GM12891 (cell line): ENCODE measurements at regions not wholly inside any gene's neighbourhood (a gene's known extent, or its start where the extent isn't known, plus 50 kb on each side); places are given as distances from the start of the nearest gene placed in this dataset.

Source experiments
- DNase-seq: peaks from one replicate; pipeline ENCODE4 v3.0.0; 2011; ENCODE audit warnings: low spot score; ENCODE audit not compliant: insufficient read length
- FAIRE-seq: peaks from 2 replicates; lab custom pipeline; 2011; peaks lifted over from hg19 to GRCh38; lab: Jason Lieb, UNC
- PAX5 ChIP-seq: IDR thresholded peaks from 2 replicates; pipeline ENCODE4 v1.6.1; 2011; ENCODE audit warnings: low read length, moderate library complexity, mild to moderate bottlenecking; ENCODE audit not compliant: insufficient read depth, severe bottlenecking
- POLR2A ChIP-seq: IDR thresholded peaks from 2 replicates; pipeline ENCODE4 v1.6.1; 2011; ENCODE audit warnings: low read depth, low read length, control low read depth
- POLR2AphosphoS5 ChIP-seq: IDR thresholded peaks from 2 replicates; pipeline ENCODE4 v1.6.1; 2011; ENCODE audit warnings: low read depth, low read length, control low read depth
- POU2F2 ChIP-seq: IDR thresholded peaks from 2 replicates; pipeline ENCODE4 v1.6.1; 2011; ENCODE audit warnings: low read depth, mild to moderate bottlenecking, control low read depth, low read length, moderate library complexity
- SPI1 ChIP-seq: IDR thresholded peaks from 2 replicates; pipeline ENCODE4 v1.6.1; 2011; ENCODE audit warnings: low read depth, low read length, control low read depth
- TAF1 ChIP-seq: IDR thresholded peaks from 2 replicates; pipeline ENCODE4 v1.6.1; 2011; ENCODE audit warnings: low read depth, low read length, control low read depth

GRCh38 chr4:186924723-186925122 is 201.1 kb upstream of the FAT1 start:
- TF ChIP-seq POU2F2 (no peak), POLR2A (no peak), POLR2AphosphoS5 (no peak), TAF1 (no peak), PAX5 (no peak), SPI1 (no peak)
- FAIRE-seq (no peak), DNase-seq (no peak)

GRCh38 chr4:186927624-186928023 is 204.0 kb upstream of the FAT1 start:
- no peak for TF ChIP-seq TAF1
- no peak for TF ChIP-seq POU2F2
- TF ChIP-seq POLR2A, result no peak
- no peak for TF ChIP-seq PAX5
- TF ChIP-seq POLR2AphosphoS5, result no peak
- no peak for TF ChIP-seq SPI1
- FAIRE-seq (no peak), DNase-seq (no peak)

GRCh38 chr4:186930024-186930423 is 206.4 kb upstream of the FAT1 start:
- FAIRE-seq (no peak), DNase-seq (no peak)
- TF ChIP-seq SPI1 (no peak), POLR2AphosphoS5 (no peak), TAF1 (no peak), PAX5 (no peak), POLR2A (no peak), POU2F2 (no peak)

- FAIRE-seq, result no peak
- DNase-seq, result no peak
- TF ChIP-seq SPI1 (no peak), POU2F2 (no peak), POLR2AphosphoS5 (no peak), POLR2A (no peak), PAX5 (no peak), TAF1 (no peak)
Observed at GRCh38 chr4:186931519-186931918, 207.9 kb upstream of the FAT1 start.

- no peak for FAIRE-seq
- DNase-seq, result no peak
- TF ChIP-seq SPI1, result no peak
Observed at GRCh38 chr4:186932196-186932595, 208.5 kb upstream of the FAT1 start.

GRCh38 chr4:186932631-186933187 is 209.1 kb upstream of the FAT1 start:
- DNase-seq, result no peak
- no peak for TF ChIP-seq POLR2AphosphoS5
- no peak for FAIRE-seq

- TF ChIP-seq PAX5 (no peak), POU2F2 (no peak), POLR2A (no peak), SPI1 (no peak), TAF1 (no peak), POLR2AphosphoS5 (no peak)
- FAIRE-seq (no peak), DNase-seq (no peak)
Observed at GRCh38 chr4:186934244-186934643, 210.6 kb upstream of the FAT1 start.

- FAIRE-seq (no peak), DNase-seq (no peak)
- no peak for TF ChIP-seq SPI1
- no peak for TF ChIP-seq POU2F2
- TF ChIP-seq PAX5, result no peak
- TF ChIP-seq POLR2AphosphoS5, result no peak
- TF ChIP-seq POLR2A, result no peak
- TF ChIP-seq TAF1, result no peak
Observed at GRCh38 chr4:186934841-186935443, 211.3 kb upstream of the FAT1 start.

- TF ChIP-seq TAF1 (no peak), POLR2AphosphoS5 (no peak), SPI1 (no peak), POLR2A (no peak), POU2F2 (no peak), PAX5 (no peak)
- DNase-seq, result no peak
- no peak for FAIRE-seq
Observed at GRCh38 chr4:186935901-186936300, 212.2 kb upstream of the FAT1 start.

- no peak for DNase-seq
- TF ChIP-seq POLR2A (no peak), TAF1 (no peak), PAX5 (no peak), POLR2AphosphoS5 (no peak), POU2F2 (no peak), SPI1 (no peak)
- no peak for FAIRE-seq
Observed at GRCh38 chr4:186936496-186937375, 213.1 kb upstream of the FAT1 start.
